ENCODE measurements at regions not wholly inside any gene's neighbourhood (a gene's known extent, or its start where the extent isn't known, plus 50 kb on each side); places are given as distances from the start of the nearest gene placed in this dataset.

GRCh38 chr12:127888943-127889719 is 377.8 kb upstream of the TMEM132C start:
- in situ Hi-C loops (cut with MboI; ENCODE audit: low sequenced_read_pairs, unreplicated experiment) = no loop called here
- TF ChIP-seq, protein P1, sequence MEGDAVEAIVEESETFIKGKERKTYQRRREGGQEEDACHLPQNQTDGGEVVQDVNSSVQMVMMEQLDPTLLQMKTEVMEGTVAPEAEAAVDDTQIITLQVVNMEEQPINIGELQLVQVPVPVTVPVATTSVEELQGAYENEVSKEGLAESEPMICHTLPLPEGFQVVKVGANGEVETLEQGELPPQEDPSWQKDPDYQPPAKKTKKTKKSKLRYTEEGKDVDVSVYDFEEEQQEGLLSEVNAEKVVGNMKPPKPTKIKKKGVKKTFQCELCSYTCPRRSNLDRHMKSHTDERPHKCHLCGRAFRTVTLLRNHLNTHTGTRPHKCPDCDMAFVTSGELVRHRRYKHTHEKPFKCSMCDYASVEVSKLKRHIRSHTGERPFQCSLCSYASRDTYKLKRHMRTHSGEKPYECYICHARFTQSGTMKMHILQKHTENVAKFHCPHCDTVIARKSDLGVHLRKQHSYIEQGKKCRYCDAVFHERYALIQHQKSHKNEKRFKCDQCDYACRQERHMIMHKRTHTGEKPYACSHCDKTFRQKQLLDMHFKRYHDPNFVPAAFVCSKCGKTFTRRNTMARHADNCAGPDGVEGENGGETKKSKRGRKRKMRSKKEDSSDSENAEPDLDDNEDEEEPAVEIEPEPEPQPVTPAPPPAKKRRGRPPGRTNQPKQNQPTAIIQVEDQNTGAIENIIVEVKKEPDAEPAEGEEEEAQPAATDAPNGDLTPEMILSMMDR (IDR thresholded peaks at IDR 0.05; ENCODE audit: borderline replicate concordance, control extremely low read depth, extremely low read depth, insufficient read depth, missing control alignments) = no peak
- DNase-seq (ENCODE audit: low spot score) = no peak

DNA sequence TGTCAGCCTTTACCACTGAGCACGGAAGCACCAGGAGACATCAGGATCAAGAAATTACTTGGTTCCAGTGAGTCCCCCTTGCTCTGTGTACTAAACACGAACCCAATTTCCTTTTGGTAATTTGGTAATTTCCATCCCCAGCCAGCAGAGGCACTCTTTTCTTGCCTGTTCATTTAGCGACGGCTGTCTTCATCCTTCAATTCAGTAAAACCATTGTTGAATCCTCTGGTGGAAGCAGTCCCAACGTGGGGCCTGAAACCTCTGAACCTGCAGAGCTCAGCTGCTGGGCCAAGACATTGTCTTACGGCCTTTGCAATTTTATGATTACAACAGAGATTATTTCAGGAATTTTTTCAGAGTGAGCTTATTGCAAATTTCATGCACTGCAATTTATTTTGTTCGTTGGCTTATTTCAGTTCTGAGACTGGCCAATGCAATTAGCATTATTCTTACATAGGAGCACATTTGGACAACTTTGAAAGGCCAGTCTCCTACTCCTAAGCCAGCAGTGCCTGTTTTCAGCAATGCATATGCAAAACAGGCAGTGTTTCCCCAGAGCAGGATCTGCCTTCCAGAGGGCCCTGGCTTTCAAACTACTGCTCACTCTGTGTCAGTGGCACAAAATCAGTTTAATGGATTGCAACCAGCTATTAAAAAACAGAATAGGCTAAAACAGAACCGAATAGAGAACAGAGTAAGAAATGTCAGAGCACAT is 372.9 kb upstream of the TMEM132C start:
- in situ Hi-C loops (cut with MboI; ENCODE audit: low sequenced_read_pairs, unreplicated experiment) = no loop called here
- TF ChIP-seq, protein P1 (IDR thresholded peaks at IDR 0.05; ENCODE audit: borderline replicate concordance, control extremely low read depth, extremely low read depth, insufficient read depth, missing control alignments) = no peak
- no peak for DNase-seq (ENCODE audit: low spot score)

DNA sequence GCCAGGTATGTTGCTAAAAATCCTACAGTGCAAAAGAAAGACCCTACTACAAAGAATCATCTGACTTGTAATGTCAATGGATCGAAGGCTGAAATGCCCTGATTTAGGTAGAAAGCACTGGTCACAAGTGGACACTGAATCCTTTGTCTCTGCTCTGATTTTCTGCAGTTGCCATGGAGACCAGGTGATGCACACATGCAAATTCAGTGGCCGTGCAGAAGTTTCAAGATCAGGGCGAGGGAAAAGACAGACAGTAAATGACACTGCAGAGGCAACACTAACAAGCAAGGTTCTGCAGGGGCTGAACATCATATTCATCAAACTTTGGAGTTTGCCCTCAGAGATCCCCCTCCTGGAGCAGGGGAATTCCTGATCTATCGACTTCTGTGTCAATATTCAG is 370.3 kb upstream of the TMEM132C start:
- no peak for DNase-seq (ENCODE audit: low spot score)
- TF ChIP-seq, protein P1 (IDR thresholded peaks at IDR 0.05; ENCODE audit: borderline replicate concordance, control extremely low read depth, extremely low read depth, insufficient read depth, missing control alignments) = no peak
- in situ Hi-C loops (cut with MboI; ENCODE audit: low sequenced_read_pairs, unreplicated experiment) = no loop called here

- DNase-seq (ENCODE audit: low spot score) = no peak
- in situ Hi-C loops (cut with MboI; ENCODE audit: low sequenced_read_pairs, unreplicated experiment) = no loop called here
- TF ChIP-seq, protein P1 (IDR thresholded peaks at IDR 0.05; ENCODE audit: borderline replicate concordance, control extremely low read depth, extremely low read depth, insufficient read depth, missing control alignments) = no peak
Observed at GRCh38 chr12:127898616-127899015, 368.4 kb upstream of the TMEM132C start.

DNA sequence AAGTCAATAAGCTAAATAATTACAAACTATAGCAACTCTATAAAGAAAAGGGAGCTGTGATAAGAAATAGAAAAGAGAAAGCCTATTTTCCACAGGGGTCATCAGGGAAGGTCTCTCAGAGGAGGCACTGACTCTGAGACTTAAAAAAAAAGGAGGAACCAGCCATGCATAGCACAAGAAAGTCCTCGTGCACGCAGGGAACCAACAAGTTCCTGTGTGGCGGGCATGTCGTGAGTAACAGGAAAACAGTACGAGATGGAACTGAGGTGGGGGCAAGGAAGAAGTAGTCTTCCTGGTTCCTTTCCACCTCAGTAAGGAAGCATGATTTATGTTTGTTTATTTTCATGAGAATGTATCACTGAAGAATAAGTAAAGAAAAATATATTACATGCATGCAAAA is 367.0 kb upstream of the TMEM132C start:
- TF ChIP-seq, protein P1 (IDR thresholded peaks at IDR 0.05; ENCODE audit: borderline replicate concordance, control extremely low read depth, extremely low read depth, insufficient read depth, missing control alignments) = no peak
- in situ Hi-C loops (cut with MboI; ENCODE audit: low sequenced_read_pairs, unreplicated experiment) = no loop called here
- no peak for DNase-seq (ENCODE audit: low spot score)

DNA sequence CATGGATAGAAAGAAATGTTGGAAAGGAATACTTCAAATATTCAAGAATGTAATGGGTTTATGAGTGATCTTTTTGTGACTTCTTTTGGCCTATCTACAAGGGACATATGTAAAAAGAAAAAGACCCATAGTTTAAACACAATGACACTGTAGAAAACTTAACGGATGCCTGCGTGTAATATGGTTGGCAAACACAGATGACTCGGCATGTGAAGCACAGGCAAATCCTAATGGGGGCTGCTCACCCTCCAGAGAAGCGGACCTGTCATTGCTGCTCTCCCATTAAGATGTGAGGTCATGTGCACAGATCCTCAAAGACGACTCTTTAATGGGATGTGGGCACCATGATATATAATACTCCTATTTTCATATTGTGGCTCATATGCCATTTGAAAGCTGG is 366.6 kb upstream of the TMEM132C start:
- in situ Hi-C loops (cut with MboI; ENCODE audit: low sequenced_read_pairs, unreplicated experiment) = no loop called here
- no peak for DNase-seq (ENCODE audit: low spot score)
- TF ChIP-seq, protein P1 (IDR thresholded peaks at IDR 0.05; ENCODE audit: borderline replicate concordance, control extremely low read depth, extremely low read depth, insufficient read depth, missing control alignments) = no peak

Data from GM13976 (cell line).